Activated CD8-positive, alpha-beta memory T cell treated with anti-CD3 and anti-CD28 coated beads, Interleukin-2, amount 10 ng/mL, durations not matched to agents 7 days and 5 days (primary cell): ENCODE measurements at regions not wholly inside any gene's neighbourhood (a gene's known extent, or its start where the extent isn't known, plus 50 kb on each side); places are given as distances from the start of the nearest gene placed in this dataset.

Experiments
- ATAC-seq: fragments of 150-1000 bp; cut with Tn5 transposase; one replicate; pipeline ENCODE4 v1.10.0; 2021; ENCODE audit warnings: moderate library complexity
- CTCF ChIA-PET: fragments of 350-600 bp; sonication (Branson Sonifier 250); formaldehyde crosslinking; loops from one replicate; lab custom pipeline; 2021; ENCODE audit warnings: antibody characterized with exemption; lab: Charles Lee
- DNase-seq: peaks from one replicate; pipeline ENCODE4 v3.0.0-alpha.2; 2020
- H3K27ac Mint-ChIP-seq: one replicate; pipeline ENCODE4 v1.8.0; 2021; ENCODE audit warnings: mild to moderate bottlenecking, mixed read lengths
- H3K27me3 Mint-ChIP-seq: one replicate; pipeline ENCODE4 v1.8.0; 2021; ENCODE audit warnings: mixed read lengths
- H3K36me3 Mint-ChIP-seq: one replicate; pipeline ENCODE4 v1.8.0; 2021; ENCODE audit warnings: mild to moderate bottlenecking, mixed read lengths
- H3K4me1 Mint-ChIP-seq: one replicate; pipeline ENCODE4 v1.8.0; 2021; ENCODE audit warnings: mixed read lengths
- H3K4me3 Mint-ChIP-seq: one replicate; pipeline ENCODE4 v1.8.0; 2021; ENCODE audit warnings: mild to moderate bottlenecking, moderate library complexity, mixed read lengths
- H3K9me3 Mint-ChIP-seq: one replicate; pipeline ENCODE4 v1.8.0; 2022; ENCODE audit warnings: low read depth, mixed read lengths

GRCh38 chr7:46494028-46494427, 573.0 kb upstream of the IGFBP3 start:
- CTCF ChIA-PET, result no interaction called here
- Mint-ChIP-seq H3K4me1 (no peaks in the 10 kb centered on the region), H3K27ac (no peak overlapping the region), H3K36me3 (no peaks in the 10 kb centered on the region), H3K27me3 (no peaks in the 10 kb centered on the region), H3K4me3 (no peak overlapping the region), H3K9me3 (peaks cover 10% of the 10 kb centered on the region)
- DNase-seq (no peak), ATAC-seq (no peak)

DNA sequence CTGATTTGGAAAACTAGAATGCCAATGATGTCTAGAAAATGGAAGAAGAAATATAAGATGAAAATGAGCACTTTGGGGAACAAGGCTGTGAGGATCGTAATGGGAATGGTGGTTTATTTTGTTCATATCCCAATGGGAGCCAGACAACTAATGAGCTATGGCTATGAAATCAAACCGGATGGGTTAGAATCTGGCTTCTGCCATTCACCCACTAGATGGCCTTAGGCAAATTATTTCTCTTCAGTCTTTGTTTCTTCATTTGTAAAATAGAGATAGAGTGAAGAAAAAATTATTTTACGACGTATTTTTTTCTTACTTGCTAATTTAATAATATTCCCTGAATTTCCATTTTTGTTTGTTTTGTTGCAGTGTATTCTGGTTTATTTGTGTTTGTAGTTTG, 572.1 kb upstream of the IGFBP3 start:
- Mint-ChIP-seq H3K27ac (no peak overlapping the region), H3K36me3 (no peaks in the 10 kb centered on the region), H3K9me3 (peaks cover 7% of the 10 kb centered on the region), H3K4me3 (no peak overlapping the region), H3K27me3 (no peaks in the 10 kb centered on the region), H3K4me1 (no peaks in the 10 kb centered on the region)
- CTCF ChIA-PET, result no interaction called here
- DNase-seq, result no peak
- ATAC-seq, result no peak

- H3K4me1 Mint-ChIP-seq, result no peaks in the 10 kb centered on the region
- H3K4me3 Mint-ChIP-seq, result no peak overlapping the region
- no peaks in the 10 kb centered on the region for H3K27me3 Mint-ChIP-seq
- CTCF ChIA-PET, result no interaction called here
- no peak for DNase-seq
- ATAC-seq, result no peak
- peaks cover 7% of the 10 kb centered on the region for H3K9me3 Mint-ChIP-seq
- no peak overlapping the region for H3K27ac Mint-ChIP-seq
- no peaks in the 10 kb centered on the region for H3K36me3 Mint-ChIP-seq
Measured at GRCh38 chr7:46492466-46492865, 571.4 kb upstream of the IGFBP3 start.

- no peaks in the 10 kb centered on the region for H3K36me3 Mint-ChIP-seq
- CTCF ChIA-PET, result no interaction called here
- H3K27ac Mint-ChIP-seq, result no peak overlapping the region
- H3K4me3 Mint-ChIP-seq, result no peak overlapping the region
- no peak for ATAC-seq
- no peak for DNase-seq
- H3K27me3 Mint-ChIP-seq, result no peaks in the 10 kb centered on the region
- no peaks in the 10 kb centered on the region for H3K4me1 Mint-ChIP-seq
- peaks cover 7% of the 10 kb centered on the region for H3K9me3 Mint-ChIP-seq
Measured at GRCh38 chr7:46490406-46490805, 569.3 kb upstream of the IGFBP3 start.

- ATAC-seq (no peak), DNase-seq (no peak)
- no peak overlapping the region for H3K4me3 Mint-ChIP-seq
- no peaks in the 10 kb centered on the region for H3K36me3 Mint-ChIP-seq
- H3K27ac Mint-ChIP-seq, result no peak overlapping the region
- CTCF ChIA-PET, result no interaction called here
- H3K4me1 Mint-ChIP-seq, result no peaks in the 10 kb centered on the region
- no peaks in the 10 kb centered on the region for H3K27me3 Mint-ChIP-seq
- H3K9me3 Mint-ChIP-seq, result peaks cover 5% of the 10 kb centered on the region
Measured at GRCh38 chr7:46489106-46489505, 568.0 kb upstream of the IGFBP3 start.

GRCh38 chr7:46488607-46489006, 567.5 kb upstream of the IGFBP3 start:
- H3K4me1 Mint-ChIP-seq, result no peaks in the 10 kb centered on the region
- no peaks in the 10 kb centered on the region for H3K36me3 Mint-ChIP-seq

DNA sequence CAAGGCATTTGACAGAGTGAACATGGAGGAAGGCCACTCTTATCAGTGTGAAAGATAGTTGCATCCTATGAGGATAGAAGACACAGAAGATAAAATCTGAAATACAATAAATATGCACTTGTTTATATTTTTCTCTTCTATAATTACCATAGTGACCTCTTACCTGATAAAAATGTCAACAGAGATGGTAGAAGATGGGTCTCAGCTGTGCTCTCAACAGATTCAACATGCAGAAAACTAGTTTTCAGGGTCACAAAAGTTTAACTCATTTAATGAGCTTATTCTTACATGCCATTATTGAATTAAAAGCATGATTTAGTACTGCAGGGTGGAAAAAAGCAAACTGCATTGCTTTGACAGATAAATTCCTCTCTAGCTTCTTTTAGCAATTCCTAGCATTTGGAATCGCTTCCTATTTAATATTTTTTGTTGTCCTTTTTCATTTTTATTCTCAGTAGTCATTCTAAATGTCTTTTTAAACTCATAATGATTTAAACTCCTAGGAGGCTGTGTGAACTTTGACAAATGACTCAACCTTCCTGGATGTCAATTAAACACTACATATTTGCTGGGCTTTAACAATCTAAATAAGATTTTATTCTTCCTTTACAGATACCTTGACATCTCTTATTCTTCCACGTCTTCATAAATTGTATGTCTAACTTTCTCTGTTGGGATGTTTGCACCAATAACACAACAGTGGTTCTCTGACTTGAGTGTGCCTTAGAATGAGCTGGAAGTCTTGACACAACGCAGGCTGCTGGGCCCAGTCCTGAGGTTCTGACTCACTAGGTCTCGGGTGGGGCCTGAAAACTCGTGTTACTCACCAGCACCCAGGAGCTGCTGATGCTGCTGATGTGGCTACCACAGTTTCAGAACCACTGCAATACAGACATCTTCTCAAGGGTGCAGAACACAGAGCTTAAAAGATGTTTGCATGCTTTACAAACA, 565.5 kb upstream of the IGFBP3 start:
- Mint-ChIP-seq H3K4me1 (no peaks in the 10 kb centered on the region), H3K36me3 (no peaks in the 10 kb centered on the region), H3K27me3 (no peaks in the 10 kb centered on the region), H3K27ac (no peak overlapping the region), H3K4me3 (no peak overlapping the region), H3K9me3 (peaks cover 2% of the 10 kb centered on the region)
- DNase-seq, result no peak
- ATAC-seq, result no peak
- CTCF ChIA-PET, result no interaction called here

More at GRCh38 chr7:46488607-46489006, 567.5 kb upstream of the IGFBP3 start:
- H3K4me3 Mint-ChIP-seq, result no peak overlapping the region
- CTCF ChIA-PET, result no interaction called here
- no peak for DNase-seq
- ATAC-seq, result no peak
- no peak overlapping the region for H3K27ac Mint-ChIP-seq
- peaks cover 5% of the 10 kb centered on the region for H3K9me3 Mint-ChIP-seq
- H3K27me3 Mint-ChIP-seq, result no peaks in the 10 kb centered on the region

DNA sequence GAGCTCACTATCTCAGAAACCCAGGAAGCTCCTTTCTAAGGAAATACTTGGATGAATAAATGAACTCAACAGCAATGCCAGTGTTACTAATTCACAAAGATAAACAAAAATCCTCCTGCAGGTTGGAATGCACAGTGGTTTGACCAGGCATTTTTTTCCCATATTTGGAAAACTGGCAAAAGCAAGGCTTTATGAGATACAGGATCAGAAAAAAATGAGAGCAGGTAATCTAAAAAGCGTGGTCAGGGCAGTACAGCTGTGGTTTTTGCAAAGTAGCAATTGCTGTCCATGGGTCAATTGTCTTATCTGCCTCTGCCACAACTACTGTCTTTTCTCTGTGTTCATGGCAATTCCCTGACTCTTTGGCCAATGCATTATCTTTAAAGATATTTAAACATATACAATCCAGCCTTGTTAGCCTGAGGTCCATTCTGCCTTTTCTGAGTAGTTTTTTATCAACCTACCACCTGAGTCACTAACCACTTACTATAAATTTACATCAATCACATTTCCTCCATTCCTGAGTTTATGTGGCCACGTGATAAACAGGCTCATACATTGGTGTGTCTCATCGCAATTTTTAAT, 564.5 kb upstream of the IGFBP3 start:
- DNase-seq, result no peak
- no peaks in the 10 kb centered on the region for H3K36me3 Mint-ChIP-seq
- H3K27ac Mint-ChIP-seq, result no peak overlapping the region
- no peaks in the 10 kb centered on the region for H3K9me3 Mint-ChIP-seq
- H3K4me1 Mint-ChIP-seq, result no peaks in the 10 kb centered on the region
- H3K27me3 Mint-ChIP-seq, result no peaks in the 10 kb centered on the region
- CTCF ChIA-PET, result no interaction called here
- no peak overlapping the region for H3K4me3 Mint-ChIP-seq
- no peak for ATAC-seq

GRCh38 chr7:46484906-46485305, 563.8 kb upstream of the IGFBP3 start:
- no peak overlapping the region for H3K4me3 Mint-ChIP-seq
- no peaks in the 10 kb centered on the region for H3K9me3 Mint-ChIP-seq
- no peaks in the 10 kb centered on the region for H3K36me3 Mint-ChIP-seq
- H3K27me3 Mint-ChIP-seq, result no peaks in the 10 kb centered on the region
- H3K27ac Mint-ChIP-seq, result no peak overlapping the region
- CTCF ChIA-PET, result no interaction called here
- H3K4me1 Mint-ChIP-seq, result no peaks in the 10 kb centered on the region
- ATAC-seq (no peak), DNase-seq (no peak)

DNA sequence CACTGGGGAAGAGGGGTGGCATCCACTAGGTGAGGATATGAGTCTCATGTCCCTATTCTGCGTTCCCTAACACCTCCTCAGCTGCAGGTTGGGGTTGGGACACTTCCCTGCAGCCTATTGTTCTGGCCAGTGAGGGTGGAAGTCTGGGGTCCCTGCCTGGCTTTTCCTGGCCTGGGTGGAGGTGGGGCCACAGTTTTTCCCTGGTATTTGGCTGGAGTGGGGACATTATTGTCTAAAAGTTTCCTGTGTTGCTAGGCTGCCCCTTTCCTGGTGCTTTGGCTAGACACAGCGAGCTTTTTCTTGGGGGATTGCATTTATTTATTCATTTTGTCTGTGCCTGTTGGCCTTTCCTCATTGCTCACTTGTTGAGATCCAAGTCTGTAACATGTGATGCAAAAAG, 559.5 kb upstream of the IGFBP3 start:
- DNase-seq (no peak), ATAC-seq (no peak)
- H3K9me3 Mint-ChIP-seq, result peaks cover 3% of the 10 kb centered on the region
- no peaks in the 10 kb centered on the region for H3K36me3 Mint-ChIP-seq
- H3K27me3 Mint-ChIP-seq, result no peaks in the 10 kb centered on the region
- no peak overlapping the region for H3K4me3 Mint-ChIP-seq
- no peak overlapping the region for H3K27ac Mint-ChIP-seq
- CTCF ChIA-PET, result no interaction called here
- no peaks in the 10 kb centered on the region for H3K4me1 Mint-ChIP-seq

GRCh38 chr7:46479680-46480079, 558.6 kb upstream of the IGFBP3 start:
- DNase-seq, result no peak
- no peak overlapping the region for H3K27ac Mint-ChIP-seq
- no peaks in the 10 kb centered on the region for H3K4me1 Mint-ChIP-seq
- H3K36me3 Mint-ChIP-seq, result no peaks in the 10 kb centered on the region
- CTCF ChIA-PET, result no interaction called here
- ATAC-seq, result no peak
- no peak overlapping the region for H3K4me3 Mint-ChIP-seq
- H3K9me3 Mint-ChIP-seq, result peaks cover 6% of the 10 kb centered on the region
- no peaks in the 10 kb centered on the region for H3K27me3 Mint-ChIP-seq

DNA sequence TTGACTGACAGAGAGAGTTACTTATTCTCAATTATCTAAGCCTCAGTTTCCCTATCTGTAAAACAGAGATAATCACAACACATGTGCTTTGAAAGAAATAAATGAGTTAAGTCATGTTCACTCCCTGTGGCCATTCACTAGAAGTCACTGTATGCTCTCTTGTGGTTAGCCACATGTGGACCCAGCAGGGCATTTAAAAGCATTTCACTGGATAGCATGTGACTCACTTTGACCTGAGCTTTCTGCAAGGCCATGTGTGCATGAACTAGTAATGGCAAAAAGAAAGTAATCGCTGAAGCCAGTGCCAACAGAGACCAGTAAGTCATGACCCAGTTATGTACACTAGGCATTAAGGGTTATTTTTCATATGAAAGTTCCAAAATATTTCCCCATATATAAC, 557.0 kb upstream of the IGFBP3 start:
- DNase-seq (no peak), ATAC-seq (no peak)
- no peaks in the 10 kb centered on the region for H3K27me3 Mint-ChIP-seq
- H3K4me3 Mint-ChIP-seq, result no peak overlapping the region
- no peak overlapping the region for H3K27ac Mint-ChIP-seq
- no peaks in the 10 kb centered on the region for H3K36me3 Mint-ChIP-seq
- CTCF ChIA-PET, result no interaction called here
- H3K9me3 Mint-ChIP-seq, result peaks cover 6% of the 10 kb centered on the region
- H3K4me1 Mint-ChIP-seq, result no peaks in the 10 kb centered on the region

- Mint-ChIP-seq H3K9me3 (peaks cover 21% of the 10 kb centered on the region), H3K27ac (no peak overlapping the region), H3K36me3 (peaks cover 1% of the 10 kb centered on the region), H3K4me3 (no peak overlapping the region), H3K27me3 (no peaks in the 10 kb centered on the region), H3K4me1 (no peaks in the 10 kb centered on the region)
- DNase-seq (no peak), ATAC-seq (no peak)
- CTCF ChIA-PET, result no interaction called here
Measured at GRCh38 chr7:46468753-46469356, 547.8 kb upstream of the IGFBP3 start.

- ATAC-seq, result no peak
- H3K4me3 Mint-ChIP-seq, result no peak overlapping the region
- peaks cover 17% of the 10 kb centered on the region for H3K9me3 Mint-ChIP-seq
- no peaks in the 10 kb centered on the region for H3K4me1 Mint-ChIP-seq
- no peaks in the 10 kb centered on the region for H3K27me3 Mint-ChIP-seq
- CTCF ChIA-PET, result no interaction called here
- H3K36me3 Mint-ChIP-seq, result peaks cover 1% of the 10 kb centered on the region
- no peak overlapping the region for H3K27ac Mint-ChIP-seq
- DNase-seq, result no peak
Measured at GRCh38 chr7:46463170-46463569, 542.1 kb upstream of the IGFBP3 start.
